Urothelium cell line (cell line): ENCODE measurements at regions not wholly inside any gene's neighbourhood (a gene's known extent, or its start where the extent isn't known, plus 50 kb on each side); places are given as distances from the start of the nearest gene placed in this dataset.
"Not testable (repeated sequence)": the region's sequence is repeated elsewhere in the genome, so short reads cannot be mapped to it uniquely, and the experiment has no call there.

ENCODE experiments used
- DNase-seq: peaks from one replicate; pipeline ENCODE4 v3.0.0; 2011; ENCODE audit warnings: low spot score, mixed read lengths
- FAIRE-seq: peaks from 2 replicates; lab custom pipeline; 2011; peaks lifted over from hg19 to GRCh38; lab: Jason Lieb, UNC

GRCh38 chr9:2277644-2278043, 262.5 kb downstream of the SMARCA2 start:
- DNase-seq, FAIRE-seq: not testable (repeated sequence)

DNA sequence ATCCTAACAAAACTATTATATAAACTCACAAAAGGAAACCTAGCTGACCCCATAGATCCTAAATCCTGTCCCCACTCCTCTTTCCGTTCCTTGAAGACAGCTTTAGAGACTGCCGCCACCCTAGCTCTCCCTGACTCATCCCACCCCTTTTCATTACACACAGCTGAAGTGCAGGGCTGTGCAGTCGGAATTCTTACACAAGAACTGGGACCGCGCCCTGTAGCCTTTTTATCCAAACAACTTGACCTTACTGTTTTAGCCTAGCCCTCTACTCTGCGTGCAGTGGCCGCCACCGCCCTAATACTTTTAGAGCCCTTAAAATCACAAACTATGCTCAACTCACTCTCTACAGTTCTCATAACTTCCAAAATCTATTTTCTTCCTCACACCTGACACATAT, 264.0 kb downstream of the SMARCA2 start:
- not testable (repeated sequence) for DNase-seq, FAIRE-seq

DNA sequence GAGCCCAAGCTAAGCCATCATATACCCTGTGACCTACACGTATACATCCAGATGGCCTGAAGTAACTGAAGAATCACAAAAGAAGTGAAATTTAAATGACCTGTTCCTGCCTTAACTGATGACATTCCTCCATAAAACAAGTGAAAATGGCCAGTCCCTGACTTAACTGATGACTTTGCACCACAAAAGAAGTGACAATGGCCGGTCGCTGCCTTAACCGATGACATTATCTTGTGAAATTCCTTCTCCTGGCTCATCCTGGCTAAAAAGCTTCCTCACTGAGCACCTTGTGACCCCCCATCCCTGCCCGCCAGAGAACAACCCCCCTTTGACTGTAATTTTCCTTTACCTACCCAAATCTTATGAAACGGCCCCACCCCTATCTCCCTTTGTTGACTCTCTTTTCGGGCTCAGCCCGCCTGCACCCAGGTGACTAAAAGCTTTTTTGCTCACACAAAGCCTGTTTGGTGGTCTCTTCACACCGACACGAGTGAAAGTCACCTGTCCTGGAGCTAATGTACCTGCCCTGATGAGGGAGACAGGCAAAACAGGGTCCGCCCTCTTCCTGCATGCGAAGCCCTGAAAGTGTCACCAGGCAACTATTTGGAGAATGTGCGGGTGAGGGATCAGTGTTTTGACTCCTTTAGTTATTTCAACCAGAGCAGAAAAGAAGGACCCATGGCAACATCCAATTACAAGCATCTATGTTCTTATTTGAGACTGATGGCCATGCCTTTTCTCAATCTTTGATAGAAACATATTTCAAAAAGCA, 266.1 kb downstream of the SMARCA2 start:
- DNase-seq (peak; percentile 62), FAIRE-seq (no peak)

DNA sequence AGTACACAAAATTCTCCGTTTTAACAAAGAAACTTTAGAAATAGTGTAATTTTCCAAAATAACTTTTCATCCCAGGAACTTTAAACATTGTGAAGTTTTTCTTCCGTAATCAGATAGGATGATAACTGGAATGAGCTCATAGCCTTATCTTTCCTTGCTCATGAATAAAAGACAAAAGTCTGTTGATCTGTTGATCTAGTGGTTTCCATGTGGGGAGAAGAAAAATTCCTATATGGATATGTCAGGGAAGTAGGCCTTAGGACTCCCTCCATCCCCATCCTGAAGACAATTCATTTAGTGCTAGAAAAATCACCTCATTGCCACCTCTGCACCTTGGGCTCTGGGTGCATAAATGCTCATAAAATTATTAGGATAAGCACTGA, 266.6 kb downstream of the SMARCA2 start:
- FAIRE-seq (no peak), DNase-seq (peak; percentile 20)

DNA sequence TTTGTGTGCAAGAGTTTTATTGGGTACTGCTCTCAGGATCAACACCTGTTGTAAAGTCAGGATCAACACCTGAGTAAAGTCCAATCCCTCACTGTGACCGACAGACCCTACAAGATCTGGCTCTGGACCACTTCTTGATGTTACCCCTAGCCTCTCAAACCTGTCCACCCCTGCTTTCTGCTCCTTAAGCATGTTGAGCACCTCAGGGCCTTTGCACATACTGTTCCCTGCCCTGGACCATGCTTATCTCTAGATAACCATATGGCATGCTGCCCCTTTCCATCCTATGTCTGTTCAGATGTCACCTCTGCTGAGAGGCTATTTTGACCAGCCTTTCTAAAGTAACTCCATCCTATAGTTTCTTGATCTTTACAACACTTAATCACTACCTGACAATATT, 269.6 kb downstream of the SMARCA2 start:
- no peak for DNase-seq
- no peak for FAIRE-seq

- DNase-seq (no peak), FAIRE-seq (no peak)
Observed at GRCh38 chr9:2285416-2286332, 270.5 kb downstream of the SMARCA2 start.

DNA sequence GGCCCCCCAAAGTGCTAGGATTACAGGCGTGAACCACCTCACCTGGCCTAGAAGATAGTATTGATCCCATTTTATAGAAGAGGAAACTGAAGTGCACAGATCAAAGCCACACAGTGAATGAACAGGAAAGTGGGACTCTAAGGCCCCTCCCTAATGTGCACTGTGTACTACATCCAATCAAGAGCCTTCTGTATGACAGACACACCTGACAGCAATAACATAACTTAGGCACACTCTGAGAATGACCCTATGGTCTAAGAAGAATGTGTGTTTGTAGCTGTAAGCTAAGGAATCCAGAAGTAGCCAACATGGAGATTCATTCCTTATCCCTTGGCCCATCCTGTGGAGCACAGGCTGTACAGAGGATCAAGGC, 271.2 kb downstream of the SMARCA2 start:
- FAIRE-seq (no peak), DNase-seq (no peak)

DNA sequence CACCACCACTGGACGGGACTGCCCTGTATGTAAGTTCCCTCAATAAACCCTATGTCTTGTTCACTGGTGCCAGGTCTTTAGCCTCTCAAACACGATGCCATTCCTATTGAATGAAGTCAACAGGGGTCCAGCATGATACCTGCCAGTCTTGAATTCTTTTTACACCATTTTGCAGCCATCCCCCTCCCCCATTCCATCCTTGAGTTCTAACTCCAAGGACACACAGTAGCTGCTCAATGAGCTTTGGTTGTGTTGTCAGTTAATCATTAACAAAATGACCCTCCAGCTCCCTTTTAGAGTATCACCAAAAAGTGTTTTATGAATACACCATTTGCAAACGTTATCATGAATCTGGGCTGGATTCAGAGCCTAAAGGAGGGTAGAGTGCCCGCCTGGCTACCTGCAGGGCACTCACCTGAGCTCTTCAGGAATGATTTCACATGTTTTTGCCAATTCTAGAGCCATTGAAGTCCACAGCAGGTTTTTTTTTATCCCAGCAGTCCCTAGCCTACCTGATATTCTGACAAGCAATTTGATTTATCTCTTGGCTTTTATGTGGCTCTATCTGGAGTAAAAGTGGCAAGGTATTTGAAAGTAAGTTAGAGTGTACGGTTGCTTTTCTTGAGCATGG, 271.8 kb downstream of the SMARCA2 start:
- FAIRE-seq (no peak), DNase-seq (no peak)

GRCh38 chr9:2288309-2288708, 273.2 kb downstream of the SMARCA2 start:
- no peak for FAIRE-seq
- no peak for DNase-seq

DNA sequence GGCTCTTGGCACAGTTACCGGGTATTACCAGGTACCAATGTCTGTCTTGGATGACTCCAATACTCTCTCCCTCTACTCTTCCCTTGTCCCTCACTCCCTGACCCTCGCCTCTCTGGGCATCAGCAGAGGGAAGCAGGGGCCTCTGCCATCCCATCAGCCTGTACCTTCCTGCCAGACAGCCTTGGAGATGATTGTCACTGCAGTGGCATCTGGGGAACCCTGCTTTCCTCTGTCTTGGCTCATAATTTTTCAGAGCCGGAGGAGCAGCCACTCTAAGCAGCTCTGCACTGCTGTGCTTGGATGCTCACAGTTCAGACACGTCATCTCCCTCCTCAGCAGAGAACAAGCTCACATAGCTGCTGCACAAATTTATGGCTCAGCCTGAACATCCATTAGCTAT, 274.1 kb downstream of the SMARCA2 start:
- FAIRE-seq, result no peak
- DNase-seq, result no peak

DNA sequence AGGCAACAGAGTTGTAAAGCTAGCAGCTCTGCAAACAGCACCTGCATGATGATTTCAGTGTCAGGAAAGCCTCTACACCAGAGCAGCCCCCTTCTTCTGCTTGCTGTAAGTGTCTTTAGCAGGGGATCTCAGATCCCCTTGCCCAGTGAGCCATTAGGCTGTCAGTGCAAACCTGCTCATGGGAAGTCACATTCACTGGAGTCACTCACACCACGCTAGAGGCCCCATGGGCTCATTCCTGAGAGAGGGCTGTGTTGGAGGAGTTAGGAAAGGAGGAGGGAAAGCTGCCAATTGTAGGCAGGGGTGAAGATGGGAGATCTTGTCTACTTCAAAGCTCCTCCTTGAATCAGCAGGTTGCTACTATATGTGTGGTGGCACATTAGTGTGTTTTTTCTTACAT, 275.2 kb downstream of the SMARCA2 start:
- DNase-seq, result no peak
- no peak for FAIRE-seq

DNA sequence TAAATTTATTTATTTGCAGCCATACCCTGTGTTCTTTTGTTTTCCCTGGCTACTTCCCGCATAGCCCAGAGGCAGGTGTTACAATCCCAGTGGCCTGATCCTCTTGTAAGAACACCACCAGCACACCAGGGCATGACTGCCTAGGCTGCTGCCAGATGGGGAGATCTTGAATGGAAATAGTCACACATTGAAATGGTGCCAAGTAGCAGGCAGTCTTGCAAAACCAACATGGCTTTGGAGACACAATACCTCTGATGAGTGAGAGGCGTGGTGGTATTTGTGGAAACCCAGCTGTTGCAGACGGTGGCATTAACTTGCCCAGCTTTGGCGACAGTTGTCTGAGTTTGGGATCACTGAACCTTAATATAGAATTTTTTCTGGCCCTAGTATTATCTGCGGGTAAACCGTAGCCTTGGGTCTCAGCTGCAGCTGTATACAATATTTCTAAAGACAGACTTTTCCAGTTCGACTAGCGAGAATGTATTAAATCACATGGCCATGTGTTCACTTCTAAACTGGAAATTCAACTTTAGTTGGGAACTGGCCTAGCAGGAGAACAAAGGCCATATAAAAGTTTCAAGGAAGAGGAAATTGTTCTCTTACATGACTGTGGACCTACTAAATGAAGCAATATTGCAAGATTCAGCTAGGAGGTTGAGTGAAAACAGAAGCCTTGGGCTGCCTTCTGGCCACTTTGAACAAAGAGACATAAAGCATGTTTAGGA, 277.0 kb downstream of the SMARCA2 start:
- no peak for FAIRE-seq
- no peak for DNase-seq

DNA sequence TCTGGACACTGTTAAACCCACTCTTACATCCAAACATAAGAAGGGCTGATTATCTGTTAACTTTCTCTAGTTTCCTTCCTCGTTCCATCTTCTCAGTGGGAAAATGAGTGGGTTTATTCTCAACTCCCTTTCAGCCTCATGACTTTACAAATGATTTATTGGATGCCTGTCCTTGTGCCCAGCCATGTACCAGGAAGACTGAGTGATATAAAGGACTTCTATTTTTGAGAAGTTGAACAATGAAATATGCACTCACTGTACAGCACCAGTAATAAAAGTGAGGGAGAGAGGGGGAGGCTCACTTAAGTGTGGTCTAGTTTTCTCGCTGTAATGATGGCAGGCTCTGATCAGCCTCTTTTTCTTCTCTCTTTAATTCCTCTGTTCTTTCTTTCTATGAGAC, 277.6 kb downstream of the SMARCA2 start:
- FAIRE-seq (no peak), DNase-seq (no peak)

GRCh38 chr9:2297771-2298170, 282.6 kb downstream of the SMARCA2 start:
- FAIRE-seq (no peak), DNase-seq (no peak)

- no peak for DNase-seq
- no peak for FAIRE-seq
Observed at GRCh38 chr9:2298217-2298616, 283.1 kb downstream of the SMARCA2 start.

- no peak for FAIRE-seq
Observed at GRCh38 chr9:2299156-2299842, 284.2 kb downstream of the SMARCA2 start.

DNA sequence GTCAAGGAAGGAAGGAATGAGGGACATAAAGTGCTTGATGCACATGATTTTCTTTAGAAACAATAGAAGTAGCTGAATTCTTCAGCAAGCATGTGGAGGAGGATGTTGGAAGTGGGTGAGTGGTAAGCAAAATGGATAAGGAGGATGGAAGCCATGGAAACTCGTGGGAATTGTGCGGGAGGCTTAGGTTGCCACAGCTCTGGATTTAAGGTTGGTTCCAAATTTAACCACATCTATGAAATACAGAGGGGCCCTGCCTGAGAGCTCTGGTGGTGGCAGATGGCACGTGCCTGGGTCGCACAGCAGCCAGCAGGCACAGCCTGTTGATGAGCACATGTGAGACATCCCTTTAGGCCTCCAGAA, 284.7 kb downstream of the SMARCA2 start:
- FAIRE-seq (no peak), DNase-seq (no peak)

More at GRCh38 chr9:2299156-2299842, 284.2 kb downstream of the SMARCA2 start:
- DNase-seq, result no peak

DNA sequence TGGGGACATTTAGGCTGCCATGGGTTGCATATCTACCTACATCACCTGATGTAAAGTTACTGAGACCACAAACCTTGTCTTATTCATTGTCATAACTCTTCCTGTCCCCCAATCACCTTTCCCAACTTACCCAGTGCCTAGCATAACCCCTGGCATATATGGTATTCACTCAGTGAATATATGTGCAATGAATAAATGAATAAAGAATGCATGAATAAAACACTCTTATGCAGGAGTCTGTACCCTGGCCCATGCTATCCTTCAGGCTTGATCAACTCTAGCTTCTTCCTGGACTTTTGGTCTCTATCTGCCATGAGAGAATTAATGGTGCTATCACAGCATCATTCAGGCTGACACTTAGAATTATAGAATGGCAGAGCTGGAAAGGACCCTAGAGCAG, 285.2 kb downstream of the SMARCA2 start:
- no peak for FAIRE-seq
- no peak for DNase-seq

DNA sequence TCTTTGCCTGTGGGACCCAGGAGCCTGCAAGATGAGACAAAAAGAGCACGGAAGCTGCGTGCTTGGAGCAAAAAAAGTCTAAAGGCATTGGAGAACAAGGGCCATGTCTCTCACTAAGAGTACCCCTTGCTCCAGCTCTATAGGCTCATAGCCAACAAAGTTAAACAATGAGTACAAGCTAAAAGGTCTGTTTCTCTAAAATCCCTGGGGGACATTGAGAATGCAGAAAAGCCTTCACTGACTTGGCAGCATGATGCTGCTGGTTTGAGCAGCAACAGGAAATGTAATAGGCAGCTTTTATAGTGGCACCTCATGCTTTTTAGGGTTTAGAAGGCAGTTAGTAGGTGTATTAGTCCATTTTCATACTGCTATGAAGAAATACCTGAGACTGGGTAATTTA, 287.5 kb downstream of the SMARCA2 start:
- FAIRE-seq (no peak), DNase-seq (no peak)

DNA sequence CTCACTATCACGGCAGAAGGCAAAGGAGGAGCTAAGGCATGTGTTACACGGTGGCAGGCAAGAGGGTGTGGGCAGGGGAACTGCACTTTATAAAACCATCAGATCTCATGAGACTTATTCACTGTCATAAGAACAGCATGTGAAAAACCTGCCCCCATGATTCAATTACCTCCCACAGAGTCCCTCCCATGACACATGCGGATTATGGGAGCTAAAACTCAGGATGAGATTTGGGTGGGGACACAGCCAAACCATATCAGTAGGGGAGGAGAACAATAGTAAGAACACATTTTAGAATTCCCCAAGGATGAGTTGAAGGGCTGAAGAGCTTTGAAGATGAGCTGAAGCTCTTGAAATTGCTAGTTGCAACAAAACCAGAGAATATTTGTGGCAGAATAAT, 287.9 kb downstream of the SMARCA2 start:
- DNase-seq, result no peak
- no peak for FAIRE-seq
